Gastrocnemius medialis (tissue), 4 donors: ENCODE measurements at regions not wholly inside any gene's neighbourhood (a gene's known extent, or its start where the extent isn't known, plus 50 kb on each side); places are given as distances from the start of the nearest gene placed in this dataset.

Experiments
- POLR2A ChIP-seq, 2 donors: fragments of 450-650 bp; IDR thresholded peaks; one replicate each; pipeline ENCODE4 v1.6.1; 2017; ENCODE audit warnings: antibody characterized with exemption in 2 of 2, mild to moderate bottlenecking in 2 of 2, moderate library complexity in 2 of 2
- TF ChIP-seq, protein P1 (sequence below), 5 experiments: fragments of 450-650 bp in 3 of 5; fragments of 200-600 bp in 2 of 5; sonication (generic) in 2 of 5; IDR thresholded peaks in 4 of 5; conservative IDR thresholded peaks in 1 of 5; 1 replicate in 4 of 5; 2 replicates in 1 of 5; pipeline ENCODE4 v1.5.1; 2016 to 2019; ENCODE audit warnings: antibody characterized with exemption in 5 of 5, mild to moderate bottlenecking in 3 of 5, moderate library complexity in 3 of 5

DNA sequence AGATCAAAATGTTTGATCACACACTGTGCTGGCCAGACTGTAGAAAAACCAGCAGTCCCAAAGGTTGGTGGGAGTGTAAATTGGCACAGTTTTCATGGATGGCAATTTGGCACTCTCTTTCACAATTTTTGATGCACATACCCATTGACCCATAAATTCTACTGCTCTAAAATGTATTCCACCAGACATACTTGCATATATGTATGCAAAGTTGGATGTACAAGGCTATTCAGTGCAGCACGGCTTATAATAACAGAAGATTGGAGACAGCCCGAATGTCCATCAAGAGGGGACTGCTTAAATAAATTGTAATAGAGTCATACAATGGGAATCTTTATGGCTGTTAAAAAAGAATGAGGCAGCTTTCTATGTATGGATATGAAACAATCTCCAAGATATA, 101.7 kb upstream of the TOP1 start:
- TF ChIP-seq, protein P1, sequence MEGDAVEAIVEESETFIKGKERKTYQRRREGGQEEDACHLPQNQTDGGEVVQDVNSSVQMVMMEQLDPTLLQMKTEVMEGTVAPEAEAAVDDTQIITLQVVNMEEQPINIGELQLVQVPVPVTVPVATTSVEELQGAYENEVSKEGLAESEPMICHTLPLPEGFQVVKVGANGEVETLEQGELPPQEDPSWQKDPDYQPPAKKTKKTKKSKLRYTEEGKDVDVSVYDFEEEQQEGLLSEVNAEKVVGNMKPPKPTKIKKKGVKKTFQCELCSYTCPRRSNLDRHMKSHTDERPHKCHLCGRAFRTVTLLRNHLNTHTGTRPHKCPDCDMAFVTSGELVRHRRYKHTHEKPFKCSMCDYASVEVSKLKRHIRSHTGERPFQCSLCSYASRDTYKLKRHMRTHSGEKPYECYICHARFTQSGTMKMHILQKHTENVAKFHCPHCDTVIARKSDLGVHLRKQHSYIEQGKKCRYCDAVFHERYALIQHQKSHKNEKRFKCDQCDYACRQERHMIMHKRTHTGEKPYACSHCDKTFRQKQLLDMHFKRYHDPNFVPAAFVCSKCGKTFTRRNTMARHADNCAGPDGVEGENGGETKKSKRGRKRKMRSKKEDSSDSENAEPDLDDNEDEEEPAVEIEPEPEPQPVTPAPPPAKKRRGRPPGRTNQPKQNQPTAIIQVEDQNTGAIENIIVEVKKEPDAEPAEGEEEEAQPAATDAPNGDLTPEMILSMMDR (IDR thresholded peaks at IDR 0.05 in 4 of 5, conservative IDR thresholded peaks at IDR 0.05 in 1 of 5): no peak
- TF ChIP-seq POLR2A (IDR thresholded peaks at IDR 0.05): no peak
